ENCODE measurements at regions not wholly inside any gene's neighbourhood (a gene's known extent, or its start where the extent isn't known, plus 50 kb on each side); places are given as distances from the start of the nearest gene placed in this dataset.

GRCh38 chr18:75779910-75780309 is 352.4 kb upstream of the SMIM21 start:
- TF ChIP-seq EZH2 (IDR thresholded peaks at IDR 0.05; ENCODE audit: low read depth) (no peak), CTCF (conservative IDR thresholded peaks at IDR 0.05) (no peak)
- Histone ChIP-seq H2AFZ (no peak overlapping the region), H3K9me3 (ENCODE audit: insufficient read depth, low read depth) (peaks cover 7% of the 10 kb centered on the region; the same call in 1 of the 2 replicates), H3K27ac (no peak overlapping the region), H4K20me1 (ENCODE audit: insufficient read depth) (no peaks in the 10 kb centered on the region), H3K9me2 (ENCODE audit: insufficient read depth) (no peaks in the 10 kb centered on the region), H3F3A (ENCODE audit: insufficient read depth, low read depth) (no peaks in the 10 kb centered on the region), H3K4me3 (no peak overlapping the region), H3K4me2 (no peak overlapping the region), H3K36me3 (ENCODE audit: low read depth) (no peaks in the 10 kb centered on the region), H3K4me1 (replicated peaks; ENCODE audit: insufficient read depth) (no peaks in the 10 kb centered on the region), H3K79me2 (ENCODE audit: low read depth) (no peaks in the 10 kb centered on the region), H3K27me3 (ENCODE audit: insufficient read depth, low read depth) (peaks cover 91% of the 10 kb centered on the region)
- intact Hi-C loops (cut with micrococcal nuclease; ENCODE audit: unreplicated experiment), result no loop called here
- DNase-seq, result no peak
- CTCF ChIA-PET, result no interaction called here
- BruUV-seq (replicated peaks), result no TSS peak
- POLR2A ChIA-PET (ENCODE audit: unreplicated experiment), result no interaction called here

- no peaks in the 10 kb centered on the region for H3K4me1 ChIP-seq (replicated peaks; ENCODE audit: insufficient read depth)
- no peaks in the 10 kb centered on the region for H3K9me2 ChIP-seq (ENCODE audit: insufficient read depth)
- ChIA-PET POLR2A (ENCODE audit: unreplicated experiment) (no interaction called here), CTCF (no interaction called here)
- H3K27ac ChIP-seq, result no peak overlapping the region
- intact Hi-C loops (cut with micrococcal nuclease; ENCODE audit: unreplicated experiment), result no loop called here
- H3K9me3 ChIP-seq (ENCODE audit: insufficient read depth, low read depth), result 0 out of 2 replicates have a peak, but pooled peaks cover 7% of the 10 kb centered on the region
- no peak for DNase-seq
- no peak overlapping the region for H2AFZ ChIP-seq
- H3F3A ChIP-seq (ENCODE audit: insufficient read depth, low read depth), result no peaks in the 10 kb centered on the region
- TF ChIP-seq CTCF (conservative IDR thresholded peaks at IDR 0.05) (no peak), EZH2 (IDR thresholded peaks at IDR 0.05; ENCODE audit: low read depth) (no peak)
- H3K79me2 ChIP-seq (ENCODE audit: low read depth), result no peaks in the 10 kb centered on the region
- no peak overlapping the region for H3K4me3 ChIP-seq
- BruUV-seq (replicated peaks), result no TSS peak
- H3K36me3 ChIP-seq (ENCODE audit: low read depth), result no peaks in the 10 kb centered on the region
- H4K20me1 ChIP-seq (ENCODE audit: insufficient read depth), result no peaks in the 10 kb centered on the region
- no peak overlapping the region for H3K4me2 ChIP-seq
- peaks cover 90% of the 10 kb centered on the region for H3K27me3 ChIP-seq (ENCODE audit: insufficient read depth, low read depth)
Observed at GRCh38 chr18:75779450-75779849, 351.9 kb upstream of the SMIM21 start.

GRCh38 chr18:75777630-75778029 is 350.1 kb upstream of the SMIM21 start:
- H3K36me3 ChIP-seq (ENCODE audit: low read depth), result no peaks in the 10 kb centered on the region
- H3K4me1 ChIP-seq (replicated peaks; ENCODE audit: insufficient read depth), result no peaks in the 10 kb centered on the region
- ChIA-PET POLR2A (ENCODE audit: unreplicated experiment) (no interaction called here), CTCF (no interaction called here)
- H3K4me2 ChIP-seq, result no peak overlapping the region
- H3K9me3 ChIP-seq (ENCODE audit: insufficient read depth, low read depth), result 0 out of 2 replicates have a peak, but pooled peaks cover 5% of the 10 kb centered on the region
- H3F3A ChIP-seq (ENCODE audit: insufficient read depth, low read depth), result no peaks in the 10 kb centered on the region
- H4K20me1 ChIP-seq (ENCODE audit: insufficient read depth), result no peaks in the 10 kb centered on the region
- intact Hi-C loops (cut with micrococcal nuclease; ENCODE audit: unreplicated experiment), result no loop called here
- H2AFZ ChIP-seq, result no peak overlapping the region
- no TSS peak for BruUV-seq (replicated peaks)
- no peak for TF ChIP-seq CTCF (conservative IDR thresholded peaks at IDR 0.05)
- no peak for TF ChIP-seq EZH2 (IDR thresholded peaks at IDR 0.05; ENCODE audit: low read depth)
- H3K9me2 ChIP-seq (ENCODE audit: insufficient read depth), result no peaks in the 10 kb centered on the region
- H3K4me3 ChIP-seq, result no peak overlapping the region
- DNase-seq, result no peak
- no peaks in the 10 kb centered on the region for H3K79me2 ChIP-seq (ENCODE audit: low read depth)
- H3K27me3 ChIP-seq (ENCODE audit: insufficient read depth, low read depth), result peaks cover 72% of the 10 kb centered on the region
- no peak overlapping the region for H3K27ac ChIP-seq
